Lung (tissue), 11 donors: ENCODE measurements at regions not wholly inside any gene's neighbourhood (a gene's known extent, or its start where the extent isn't known, plus 50 kb on each side); places are given as distances from the start of the nearest gene placed in this dataset.

Source experiments
- ATAC-seq: fragments of 200-7000 bp; cut with Tn5 transposase; one replicate; pipeline ENCODE4 v1.9.1; 2020; ENCODE audit warnings: moderate number of reproducible peaks; ENCODE audit not compliant: insufficient read depth, low FRiP score
- DNase-seq, 3 donors: peaks; one replicate each; pipeline ENCODE4 v3.0.0-alpha.2; 2013 to 2017
- H3K27ac ChIP-seq, 2 donors: one replicate each; pipeline ENCODE4 v1.5.1; 2013; ENCODE audit warnings: mild to moderate bottlenecking in 2 of 2, moderate library complexity in 2 of 2, control low read depth in 1 of 2, inconsistent platforms in 1 of 2, low read depth in 1 of 2, low read length in 1 of 2
- H3K27me3 ChIP-seq, 3 donors: one replicate each; pipeline ENCODE4 v1.5.1; 2013; ENCODE audit warnings: low read length in 2 of 3; ENCODE audit not compliant: control insufficient read depth in 3 of 3, insufficient read depth in 3 of 3
- H3K36me3 ChIP-seq, 4 donors: one replicate each; pipeline ENCODE4 v1.5.1; 2013; ENCODE audit warnings: low read length in 4 of 4, mild to moderate bottlenecking in 1 of 4, moderate library complexity in 1 of 4; ENCODE audit not compliant: control insufficient read depth in 4 of 4, insufficient read depth in 4 of 4
- H3K4me1 ChIP-seq, 5 donors: one replicate each; pipeline ENCODE4 v1.5.1; 2013; ENCODE audit warnings: low read length in 5 of 5, mild to moderate bottlenecking in 2 of 5, moderate library complexity in 1 of 5; ENCODE audit not compliant: control insufficient read depth in 5 of 5, insufficient read depth in 5 of 5
- H3K4me3 ChIP-seq: one replicate; pipeline ENCODE4 v1.5.1; 2013; ENCODE audit warnings: mild to moderate bottlenecking, control low read depth, moderate library complexity
- H3K9ac ChIP-seq, 2 donors: one replicate each; pipeline ENCODE4 v1.5.1; 2013; ENCODE audit warnings: low read length in 2 of 2, control low read depth in 1 of 2; ENCODE audit not compliant: insufficient read depth in 1 of 2
- H3K9me3 ChIP-seq, 4 donors: one replicate each; pipeline ENCODE4 v1.5.1; 2013; ENCODE audit warnings: low read length in 3 of 4, mild to moderate bottlenecking in 1 of 4, moderate library complexity in 1 of 4; ENCODE audit not compliant: control insufficient read depth in 4 of 4, insufficient read depth in 3 of 4
- CTCF ChIP-seq: IDR thresholded peaks from 2 replicates; pipeline ENCODE4 v1.5.1; 2012; ENCODE audit warnings: mild to moderate bottlenecking; ENCODE audit errors: control extremely low read depth, extremely low read depth
- WGBS, 2 donors: extraction: QIAGEN DNeasy Blood & Tissue Kit; methylation state at CpG; one replicate each; pipeline ENCODE4 v1.1.7; 2013; 5-methylcytosine and 5-hydroxymethylcytosine counted together
- donor health status: control.
- donor health status: control.
- donor health status: Bipolar disorder and iron deficiency.
- donor health status: healthy.
- donor health status: DM: yes; HTN: yes; CAD: no.

- WGBS, 2 donors: 73 to 89% methylated on average over 2 of the region's 2 CpGs
- ATAC-seq: no peak
Observed at GRCh38 chr10:92751534-92751811, 61.7 kb downstream of the HHEX start.

GRCh38 chr10:92751827-92752226, 62.1 kb downstream of the HHEX start:
- WGBS, 2 donors: 90 to 97% methylated on average over 2 of the region's 2 CpGs

More at GRCh38 chr10:92751534-92751811, 61.7 kb downstream of the HHEX start:
- no peak overlapping the region for H3K9ac ChIP-seq
- no peaks in the 10 kb centered on the region for H3K36me3 ChIP-seq
- no peak overlapping the region for H3K4me3 ChIP-seq
- peaks cover 0 to 26% (median 0%) of the 10 kb centered on the region in 3 donors for H3K27me3 ChIP-seq
- H3K27ac ChIP-seq: no peak overlapping the region
- TF ChIP-seq CTCF: no peak
- no peaks in the 10 kb centered on the region for H3K9me3 ChIP-seq
- no peak for DNase-seq
- H3K4me1 ChIP-seq: peaks cover 0 to 10% (median 6%) of the 10 kb centered on the region in 5 donors

GRCh38 chr10:92753865-92754264, 64.1 kb downstream of the HHEX start:
- Histone ChIP-seq H3K4me3 (no peak overlapping the region), H3K9ac (no peak overlapping the region), H3K27me3 (peaks cover 0 to 15% (median 0%) of the 10 kb centered on the region in 3 donors), H3K9me3 (no peaks in the 10 kb centered on the region), H3K36me3 (no peaks in the 10 kb centered on the region), H3K4me1 (peaks cover 0 to 20% (median 7%) of the 10 kb centered on the region in 5 donors), H3K27ac (no peak overlapping the region)
- ATAC-seq (no peak), DNase-seq (no peak)
- TF ChIP-seq CTCF: no peak

More at GRCh38 chr10:92751827-92752226, 62.1 kb downstream of the HHEX start:
- Histone ChIP-seq H3K27me3 (peaks cover 0 to 26% (median 0%) of the 10 kb centered on the region in 3 donors), H3K4me1 (peaks cover 0 to 13% (median 7%) of the 10 kb centered on the region in 5 donors), H3K4me3 (no peak overlapping the region), H3K9ac (no peak overlapping the region), H3K9me3 (no peaks in the 10 kb centered on the region), H3K27ac (no peak overlapping the region), H3K36me3 (no peaks in the 10 kb centered on the region)
- DNase-seq (no peak), ATAC-seq (no peak)
- no peak for TF ChIP-seq CTCF

- no peak overlapping the region for H3K9ac ChIP-seq
- no peaks in the 10 kb centered on the region for H3K9me3 ChIP-seq
- peaks cover 0 to 11% (median 0%) of the 10 kb centered on the region in 3 donors for H3K27me3 ChIP-seq
- DNase-seq (peak in 2 of 3 donors; percentile 64 to 72), ATAC-seq (no peak)
- H3K36me3 ChIP-seq: no peaks in the 10 kb centered on the region
- WGBS, 2 donors: 42 to 43% methylated on average over 2 of the region's 2 CpGs
- H3K4me1 ChIP-seq: peaks cover 0 to 20% (median 7%) of the 10 kb centered on the region in 5 donors
- H3K4me3 ChIP-seq: no peak overlapping the region
- no peak overlapping the region for H3K27ac ChIP-seq
- no peak for TF ChIP-seq CTCF
Observed at GRCh38 chr10:92755725-92756124, 66.0 kb downstream of the HHEX start.
